ENCODE measurements at regions not wholly inside any gene's neighbourhood (a gene's known extent, or its start where the extent isn't known, plus 50 kb on each side); places are given as distances from the start of the nearest gene placed in this dataset.
A peak's percentile ranks its signal among the peaks of the same experiment; 100 is the strongest.

- DNase-seq (ENCODE audit: low read depth in 2 of 2) = no peak
Observed at GRCh38 chr11:37089439-37089838, 491.4 kb upstream of the RAG2 start.

- no peak for DNase-seq (ENCODE audit: low read depth in 2 of 2)
Observed at GRCh38 chr11:37088573-37088910, 490.5 kb upstream of the RAG2 start.

DNA sequence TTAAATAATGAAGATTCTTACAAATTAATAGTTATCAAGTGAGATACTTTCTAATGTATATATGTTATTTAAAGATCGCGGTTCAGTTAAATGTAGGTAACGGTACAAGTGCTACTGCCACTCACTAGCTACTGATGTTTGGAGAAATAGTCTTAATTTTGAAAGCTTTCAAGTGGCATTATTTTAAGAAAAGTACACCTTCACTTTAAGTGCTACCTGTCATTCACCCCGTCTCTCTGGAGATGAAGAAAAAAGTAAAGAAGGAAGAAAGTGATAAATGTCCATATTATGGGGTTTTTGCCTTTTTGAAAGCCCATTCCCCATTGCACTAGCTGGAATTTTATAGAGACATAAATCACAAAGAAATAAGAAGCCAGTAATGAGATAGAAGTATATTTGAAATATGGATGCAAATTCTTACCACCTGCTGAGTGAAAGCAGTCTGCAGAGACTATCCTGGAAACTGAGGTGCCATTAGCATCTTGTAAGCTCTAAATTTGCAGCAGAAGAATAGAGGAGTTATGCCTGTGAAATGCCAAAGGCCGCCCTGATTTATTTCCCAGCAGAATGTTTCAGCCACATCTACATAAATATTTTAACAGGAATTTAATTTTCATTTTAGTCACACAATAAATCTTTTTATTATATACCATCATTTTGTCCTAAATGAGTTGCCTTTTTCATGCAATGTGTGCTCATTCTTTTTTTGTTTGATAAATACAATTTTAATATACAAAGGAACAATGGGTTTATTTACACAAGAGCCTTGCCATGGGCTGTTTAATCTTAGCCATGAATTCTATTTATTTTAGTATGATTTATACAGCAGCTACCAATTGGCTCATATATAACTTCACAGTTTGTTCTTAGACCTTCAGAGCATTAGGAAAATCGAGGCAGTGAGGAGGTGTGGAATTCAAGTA lies 489.9 kb upstream of the RAG2 start:
- no peak for DNase-seq (ENCODE audit: low read depth in 2 of 2)

DNA sequence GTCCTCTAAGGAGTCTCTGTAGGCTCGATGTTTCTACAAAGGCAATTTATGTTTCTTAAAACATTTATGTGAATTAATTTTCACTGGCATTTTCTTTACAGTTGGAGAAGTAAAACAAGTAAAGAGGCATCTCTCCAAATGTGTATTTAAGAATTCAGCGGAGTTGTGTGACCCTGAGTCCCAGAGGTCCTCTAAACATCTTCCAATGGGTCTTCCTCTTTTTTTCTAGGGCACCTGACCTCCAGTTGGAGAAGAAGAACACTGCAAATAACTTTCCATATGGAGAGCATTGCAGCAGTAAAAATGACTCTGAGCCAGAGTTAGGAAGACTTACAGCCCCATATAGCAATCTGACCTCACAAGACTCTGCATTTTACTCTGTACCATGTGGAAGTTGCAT lies 480.5 kb upstream of the RAG2 start:
- no peak for DNase-seq (ENCODE audit: low read depth in 2 of 2)

GRCh38 chr11:37076866-37077265 lies 478.8 kb upstream of the RAG2 start:
- DNase-seq (ENCODE audit: low read depth in 2 of 2) = no peak

- no peak for DNase-seq (ENCODE audit: low read depth in 2 of 2)
Observed at GRCh38 chr11:37072538-37073055, 474.6 kb upstream of the RAG2 start.

DNA sequence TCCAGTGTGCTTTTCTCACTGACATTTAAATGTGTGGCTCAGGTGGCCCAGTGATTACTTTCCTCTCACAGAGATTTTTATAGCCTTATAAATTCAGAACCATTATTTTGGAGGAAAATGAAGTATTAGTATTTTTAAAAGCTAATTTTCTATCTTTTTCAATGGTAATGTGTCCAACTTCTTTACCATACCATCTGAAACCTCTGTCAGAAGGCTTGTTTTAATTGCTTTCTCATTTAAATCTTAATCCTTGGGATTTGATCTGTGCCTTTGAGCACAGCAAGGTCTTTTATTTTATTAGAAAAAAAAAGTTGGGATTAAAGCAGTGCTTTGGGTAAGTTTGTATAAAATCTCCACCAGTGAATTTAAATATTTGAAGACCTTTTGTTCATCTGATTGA lies 452.3 kb upstream of the RAG2 start:
- no peak for DNase-seq (ENCODE audit: low read depth in 2 of 2)

DNA sequence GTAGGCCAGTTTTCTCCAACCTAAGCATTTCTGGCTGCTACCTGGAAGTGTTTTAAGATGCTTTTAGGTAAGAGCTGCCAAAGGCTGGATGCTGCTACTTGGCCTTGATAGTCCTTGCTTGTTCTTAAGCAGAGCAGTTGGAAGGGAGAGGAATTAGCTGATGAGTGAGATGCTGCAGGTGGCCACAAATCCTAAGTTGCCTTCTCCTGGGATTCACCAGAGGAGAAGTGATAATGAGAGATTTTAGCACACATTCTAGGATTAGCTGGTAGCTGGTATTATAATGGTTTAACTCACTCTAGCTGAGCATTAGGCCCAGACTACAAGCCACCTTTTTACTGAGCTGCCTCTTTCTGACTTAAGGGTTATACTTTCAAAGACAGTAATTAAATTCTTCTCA lies 442.9 kb upstream of the RAG2 start:
- DNase-seq (ENCODE audit: low read depth in 2 of 2) = no peak

- DNase-seq (ENCODE audit: low read depth in 2 of 2) = no peak
Observed at GRCh38 chr11:37038911-37039310, 440.9 kb upstream of the RAG2 start.

- no peak for DNase-seq (ENCODE audit: low read depth in 2 of 2)
Observed at GRCh38 chr11:37026741-37027140, 428.7 kb upstream of the RAG2 start.

GRCh38 chr11:37026326-37026725 lies 428.3 kb upstream of the RAG2 start:
- no peak for DNase-seq (ENCODE audit: low read depth in 2 of 2)

DNA sequence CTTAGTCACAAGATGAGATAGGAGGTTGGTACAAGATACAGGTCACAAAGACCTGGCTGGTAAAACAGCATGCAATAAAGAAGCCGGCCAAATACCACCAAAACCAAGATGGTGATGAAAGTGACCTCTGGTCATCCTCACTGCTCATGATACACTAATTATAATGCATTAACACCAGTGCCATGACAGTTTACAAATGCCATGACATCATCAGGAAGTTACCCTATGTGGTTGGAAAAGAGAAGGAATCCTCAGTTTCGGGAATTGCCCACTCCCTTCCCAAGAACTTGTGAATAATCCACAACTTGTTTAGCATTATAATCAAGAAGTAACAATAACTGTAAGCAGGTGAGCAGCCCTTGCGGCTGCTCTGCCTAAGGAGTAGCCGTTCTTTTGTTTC lies 408.5 kb upstream of the RAG2 start:
- DNase-seq (ENCODE audit: low read depth in 2 of 2) = no peak

- no peak for DNase-seq (ENCODE audit: low read depth in 2 of 2)
Observed at GRCh38 chr11:37002831-37003230, 404.8 kb upstream of the RAG2 start.

DNA sequence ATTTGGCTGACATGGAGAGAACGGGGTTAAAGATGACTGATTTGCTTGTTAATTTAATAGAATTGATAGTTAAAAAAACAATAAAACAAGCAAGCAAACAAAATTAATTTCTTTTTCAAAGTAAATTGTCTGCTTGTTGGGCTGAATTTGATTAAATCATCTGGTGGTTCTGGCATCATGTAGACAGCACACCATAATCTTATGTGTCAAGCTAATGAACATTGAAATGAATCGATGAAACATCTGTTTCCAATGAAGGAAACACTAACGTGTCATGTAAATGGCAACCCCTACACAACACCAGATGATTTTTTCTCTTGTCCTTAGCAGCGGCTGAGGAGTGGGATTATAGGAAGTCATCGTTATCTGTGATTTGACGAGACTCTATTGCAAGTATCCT lies 399.6 kb upstream of the RAG2 start:
- DNase-seq (ENCODE audit: low read depth in 2 of 2) = no peak

GRCh38 chr11:36996795-36997194 lies 398.8 kb upstream of the RAG2 start:
- no peak for DNase-seq (ENCODE audit: low read depth in 2 of 2)

GRCh38 chr11:36994208-36994607 lies 396.2 kb upstream of the RAG2 start:
- DNase-seq (ENCODE audit: low read depth in 2 of 2) = no peak

GRCh38 chr11:36988556-36988955 lies 390.5 kb upstream of the RAG2 start:
- DNase-seq (ENCODE audit: low read depth in 2 of 2) = no peak

GRCh38 chr11:36985562-36985961 lies 387.5 kb upstream of the RAG2 start:
- no peak for DNase-seq (ENCODE audit: low read depth in 2 of 2)

DNA sequence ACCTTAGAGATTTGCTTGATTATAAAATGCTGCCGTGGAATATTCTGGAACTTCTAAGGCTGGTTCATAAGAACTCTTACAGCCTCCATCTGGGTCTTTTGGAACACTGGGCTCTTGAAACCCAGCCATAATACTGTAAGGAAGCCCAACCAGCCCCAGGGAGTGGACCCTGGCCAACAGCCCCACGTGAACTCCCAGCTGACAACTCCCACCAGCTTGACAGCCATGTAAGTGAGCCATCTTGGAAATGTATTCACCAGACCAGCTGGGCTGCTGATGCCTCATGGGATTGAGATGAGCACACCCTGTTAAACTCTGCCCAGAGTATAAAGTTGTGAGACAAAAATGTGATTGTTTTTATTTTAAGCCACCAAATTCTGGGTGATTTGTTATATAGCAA lies 378.7 kb upstream of the RAG2 start:
- no peak for DNase-seq (ENCODE audit: low read depth in 2 of 2)

DNA sequence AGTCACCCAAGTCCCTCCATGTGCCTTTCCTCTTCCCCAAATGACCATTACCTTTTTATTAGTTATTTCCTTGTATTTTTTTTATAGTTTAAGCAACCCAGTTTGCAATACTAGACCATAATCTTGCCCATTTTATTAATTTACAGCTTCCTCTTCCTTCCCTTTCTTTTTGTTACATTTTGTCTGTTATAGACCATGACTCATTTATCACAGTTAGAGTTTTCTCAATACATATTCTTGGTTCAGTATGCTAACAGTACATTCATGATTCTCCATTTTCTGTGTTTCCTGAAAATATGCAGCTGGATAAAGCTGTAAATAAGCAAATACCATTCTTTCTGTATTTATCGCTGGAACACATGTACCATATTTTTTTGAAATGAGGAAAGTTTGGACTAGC lies 376.7 kb upstream of the RAG2 start:
- DNase-seq (ENCODE audit: low read depth in 2 of 2) = no peak

DNA sequence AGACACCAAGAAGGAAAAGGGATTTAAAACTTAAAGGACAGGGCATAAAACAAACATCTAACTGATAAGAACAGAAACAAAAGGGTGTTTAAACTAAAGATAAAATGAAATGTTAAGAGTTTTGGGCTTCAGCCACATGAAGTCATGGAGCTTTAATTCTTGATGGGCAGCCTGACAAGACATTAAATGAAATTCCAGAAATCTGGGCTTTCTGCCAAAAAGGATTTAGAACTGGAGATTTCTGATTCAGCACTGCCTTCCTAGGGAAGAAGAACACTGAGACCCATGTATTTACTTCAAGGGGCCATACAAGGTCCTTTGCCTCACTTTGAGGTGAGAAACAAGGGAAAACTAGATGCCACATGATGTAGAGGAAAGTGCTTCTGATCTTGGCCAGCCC lies 355.9 kb upstream of the RAG2 start:
- peak; percentile 28 to 33 for DNase-seq (ENCODE audit: low read depth in 2 of 2)

DNA sequence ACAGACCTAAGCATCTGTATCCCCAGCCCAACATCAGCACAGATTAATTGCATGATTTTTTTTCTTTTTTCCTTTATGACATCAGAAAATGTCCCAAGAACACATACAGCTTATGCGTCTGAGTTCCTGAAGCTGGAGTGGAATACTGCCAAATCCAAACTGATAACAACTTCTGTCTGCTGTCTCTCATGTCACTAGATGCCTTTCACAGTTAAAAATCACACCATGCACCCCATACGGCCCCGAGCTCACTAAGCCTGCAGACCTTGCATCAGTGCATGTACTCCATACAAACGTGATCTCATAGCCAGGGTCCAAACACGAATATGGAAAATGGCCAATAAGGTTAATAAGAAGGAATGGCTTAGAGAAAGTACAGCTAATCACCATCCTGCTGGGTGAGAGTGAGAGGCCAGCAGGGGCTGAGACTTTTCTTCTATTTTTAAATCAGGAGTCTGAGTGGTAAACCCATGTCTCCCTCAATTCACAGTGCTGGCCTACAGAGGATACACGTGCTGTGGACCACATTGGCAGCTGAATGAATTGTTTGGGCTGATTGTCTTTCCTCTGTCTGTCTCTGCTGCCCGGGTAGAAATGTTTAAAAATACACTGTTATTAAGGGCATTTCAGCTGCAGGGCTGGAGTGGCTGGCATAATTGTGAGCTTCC lies 350.6 kb upstream of the RAG2 start:
- no peak for DNase-seq (ENCODE audit: low read depth in 2 of 2)

DNA sequence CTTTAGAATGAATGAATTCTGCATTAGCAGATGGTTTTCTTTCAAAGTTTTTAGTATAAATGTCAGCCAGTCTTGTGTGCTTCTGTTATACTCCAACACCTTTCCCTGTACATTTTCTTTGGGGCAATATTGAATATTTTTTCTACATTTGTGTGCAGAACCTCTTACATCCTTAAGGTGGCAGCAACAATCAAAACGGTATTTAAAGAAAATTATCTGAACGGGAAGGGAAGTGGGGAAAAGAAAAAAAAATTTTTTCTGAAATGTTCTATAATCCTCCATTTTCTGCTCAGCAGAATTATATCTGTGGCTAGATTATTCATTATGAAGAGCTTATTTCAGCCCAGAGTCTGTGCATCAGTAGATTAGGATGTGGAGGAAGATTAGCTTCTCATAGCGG lies 347.3 kb upstream of the RAG2 start:
- no peak for DNase-seq (ENCODE audit: low read depth in 2 of 2)
